ENCODE measurements at regions not wholly inside any gene's neighbourhood (a gene's known extent, or its start where the extent isn't known, plus 50 kb on each side); places are given as distances from the start of the nearest gene placed in this dataset.

DNA sequence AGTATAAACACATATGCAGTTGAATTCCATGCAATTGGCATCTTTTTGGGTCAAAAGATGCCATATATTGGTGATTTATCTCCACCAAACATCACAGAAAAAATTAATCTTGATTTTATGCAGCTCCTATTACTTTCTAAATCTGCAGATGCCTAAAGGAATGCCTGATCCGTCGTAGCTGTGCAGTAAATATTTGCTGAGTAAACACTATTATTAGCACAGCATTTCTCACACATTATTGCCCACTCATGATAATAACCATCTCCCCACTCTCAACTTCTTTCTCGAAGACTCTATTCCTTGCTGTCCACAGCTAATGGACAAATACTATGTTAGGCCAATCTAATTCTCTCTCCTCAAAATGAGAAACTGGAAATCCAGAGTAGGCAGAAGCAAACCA lies 625.2 kb downstream of the ZIC1 start:
- no peaks in the 10 kb centered on the region for H3K36me3 ChIP-seq (ENCODE audit: insufficient read depth)
- H3K27ac ChIP-seq (ENCODE audit: low read depth): no peak overlapping the region
- 58% methylated on average over 3 of the region's 3 CpGs for WGBS
- no peaks in the 10 kb centered on the region for H3K4me1 ChIP-seq (ENCODE audit: insufficient read depth)
- H3K4me3 ChIP-seq (ENCODE audit: low read depth, low read length): no peak overlapping the region
- no peak for DNase-seq (ENCODE audit: extremely low spot score)

DNA sequence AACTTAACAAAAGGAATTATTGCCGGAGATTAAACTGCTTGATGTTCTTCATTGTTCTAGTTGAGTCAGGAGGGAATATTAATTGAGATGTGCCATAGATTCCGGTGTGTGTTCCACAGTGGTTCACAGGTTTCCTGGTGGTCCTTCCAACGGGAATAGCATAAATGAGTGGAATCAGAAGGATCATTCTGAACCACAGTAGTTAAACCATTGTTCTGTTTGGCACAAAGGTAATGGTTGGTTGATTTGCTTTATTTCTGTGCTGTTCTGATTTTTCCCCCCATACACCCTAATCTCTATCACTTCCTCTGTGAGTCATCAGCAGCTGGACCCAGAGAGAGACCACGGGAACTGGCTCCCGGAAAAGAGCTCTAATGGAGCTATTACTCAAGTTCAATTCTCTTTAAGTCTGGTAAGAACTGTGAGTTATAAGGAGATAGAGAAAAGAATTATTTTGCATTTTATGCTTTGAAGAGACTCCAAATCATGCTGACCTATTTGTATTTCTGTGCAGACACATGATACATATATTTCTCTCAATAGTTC lies 627.2 kb downstream of the ZIC1 start:
- no peaks in the 10 kb centered on the region for H3K36me3 ChIP-seq (ENCODE audit: insufficient read depth)
- no peak for DNase-seq (ENCODE audit: extremely low spot score)
- H3K4me3 ChIP-seq (ENCODE audit: low read depth, low read length): no peak overlapping the region
- H3K4me1 ChIP-seq (ENCODE audit: insufficient read depth): no peaks in the 10 kb centered on the region
- no peak overlapping the region for H3K27ac ChIP-seq (ENCODE audit: low read depth)
- 60% methylated on average over 5 of the region's 5 CpGs for WGBS

DNA sequence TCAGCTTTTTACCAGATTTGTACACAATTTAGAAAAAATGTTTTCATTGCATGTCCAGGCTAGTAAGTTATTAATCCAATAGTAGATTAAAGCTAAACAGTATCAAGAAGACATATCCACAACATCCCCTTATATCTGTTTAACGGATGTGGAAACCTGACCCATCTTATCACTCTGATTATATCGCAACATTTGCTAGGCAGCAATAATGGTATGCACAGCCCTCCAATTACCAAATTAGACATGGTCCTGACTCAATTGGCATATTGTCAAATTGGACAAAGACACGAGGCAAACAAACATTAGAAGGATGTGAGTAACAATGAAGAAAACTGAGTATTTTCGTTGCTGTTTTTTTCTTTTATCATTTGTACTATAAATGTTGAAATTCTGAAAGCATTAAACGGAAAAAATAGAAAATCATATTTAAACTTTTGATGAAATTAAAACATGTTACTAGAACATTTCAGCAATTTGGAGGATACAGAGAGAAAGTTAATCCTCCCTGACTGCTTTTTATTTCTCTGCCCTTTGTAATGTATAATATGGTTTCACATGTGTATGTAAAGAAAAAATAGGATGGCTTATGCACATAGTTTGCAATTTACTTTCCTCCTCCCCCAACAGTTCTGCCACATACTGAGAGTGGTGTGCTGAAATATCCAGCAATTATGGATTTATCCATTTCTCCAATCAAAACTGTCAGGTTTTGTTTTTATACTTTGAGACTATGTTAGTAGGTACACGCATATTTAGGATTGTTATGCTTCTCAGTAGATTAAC lies 633.7 kb downstream of the ZIC1 start:
- 64% methylated on average over 6 of the region's 6 CpGs for WGBS
- no peak for DNase-seq (ENCODE audit: extremely low spot score)
- H3K36me3 ChIP-seq (ENCODE audit: insufficient read depth): no peaks in the 10 kb centered on the region
- H3K4me3 ChIP-seq (ENCODE audit: low read depth, low read length): no peak overlapping the region
- H3K4me1 ChIP-seq (ENCODE audit: insufficient read depth): no peaks in the 10 kb centered on the region
- no peak overlapping the region for H3K27ac ChIP-seq (ENCODE audit: low read depth)

DNA sequence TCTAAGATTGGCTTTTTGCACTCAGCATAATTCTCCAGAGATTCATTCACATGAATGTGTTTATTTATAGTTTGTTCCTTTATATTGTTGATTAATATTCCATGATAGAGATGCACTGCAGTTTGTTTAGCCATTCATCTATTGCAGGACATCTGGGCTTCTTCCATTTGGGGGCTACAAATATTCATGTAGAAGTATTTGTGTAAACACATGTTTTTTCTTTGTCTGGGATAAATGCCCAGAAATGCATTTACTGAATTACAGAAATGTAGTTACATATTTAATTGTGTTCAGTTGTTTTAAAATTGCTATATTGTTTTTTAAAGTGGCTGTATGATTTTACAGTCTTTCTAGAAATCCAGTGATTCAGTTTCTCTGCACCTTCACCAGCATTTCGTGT lies 635.0 kb downstream of the ZIC1 start:
- WGBS: 60% methylated on average over 1 of the region's 1 CpG
- Histone ChIP-seq H3K36me3 (ENCODE audit: insufficient read depth) (no peaks in the 10 kb centered on the region), H3K4me3 (ENCODE audit: low read depth, low read length) (no peak overlapping the region), H3K27ac (ENCODE audit: low read depth) (no peak overlapping the region), H3K4me1 (ENCODE audit: insufficient read depth) (no peaks in the 10 kb centered on the region)
- DNase-seq (ENCODE audit: extremely low spot score): no peak

DNA sequence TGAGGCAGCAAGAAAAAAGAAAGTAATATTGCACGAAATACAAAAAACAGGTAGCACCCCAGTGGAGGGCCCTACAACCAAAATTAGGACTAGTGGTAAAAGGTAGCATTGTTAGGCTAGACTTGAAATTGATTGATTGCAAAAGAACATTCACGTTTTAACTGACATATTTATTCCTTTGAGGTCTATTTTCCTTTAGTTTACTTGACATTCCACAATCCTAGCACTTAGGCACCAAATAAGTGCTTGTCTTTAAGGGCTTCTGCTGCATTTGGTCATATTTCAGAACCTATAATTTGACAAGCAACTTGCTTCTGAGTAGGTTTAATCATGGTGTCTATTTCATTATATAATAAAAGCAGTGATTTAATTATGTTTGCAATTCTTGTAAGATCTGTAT lies 642.7 kb upstream of the AGTR1 start:
- Histone ChIP-seq H3K4me3 (ENCODE audit: low read depth, low read length) (no peak overlapping the region), H3K4me1 (ENCODE audit: insufficient read depth) (no peaks in the 10 kb centered on the region), H3K27ac (ENCODE audit: low read depth) (no peak overlapping the region), H3K36me3 (ENCODE audit: insufficient read depth) (no peaks in the 10 kb centered on the region)
- DNase-seq (ENCODE audit: extremely low spot score): no peak
- WGBS: 55% methylated on average over 2 of the region's 2 CpGs

DNA sequence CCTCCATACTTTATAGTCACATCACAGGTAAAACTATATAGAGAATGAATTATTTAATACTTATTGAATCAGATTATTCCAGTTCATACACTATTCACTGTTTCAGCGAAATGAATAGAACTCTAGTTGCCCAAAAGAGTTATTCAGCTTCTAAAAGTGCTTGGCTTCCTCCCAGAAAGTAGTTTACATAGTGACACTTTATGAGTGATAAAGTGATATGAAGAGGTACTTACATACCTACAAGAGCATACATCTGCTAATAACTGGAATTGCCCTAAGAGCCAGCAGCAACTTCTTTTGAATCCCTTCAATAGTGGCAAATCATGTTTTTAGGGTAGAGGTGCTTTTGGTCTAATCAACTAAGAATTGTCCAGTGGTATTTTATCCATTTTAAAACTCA lies 635.1 kb upstream of the AGTR1 start:
- DNase-seq (ENCODE audit: extremely low spot score): no peak
- Histone ChIP-seq H3K36me3 (ENCODE audit: insufficient read depth) (no peaks in the 10 kb centered on the region), H3K4me1 (ENCODE audit: insufficient read depth) (no peaks in the 10 kb centered on the region), H3K27ac (ENCODE audit: low read depth) (no peak overlapping the region), H3K4me3 (ENCODE audit: low read depth, low read length) (no peak overlapping the region)
- 73% methylated on average over 1 of the region's 1 CpG for WGBS

DNA sequence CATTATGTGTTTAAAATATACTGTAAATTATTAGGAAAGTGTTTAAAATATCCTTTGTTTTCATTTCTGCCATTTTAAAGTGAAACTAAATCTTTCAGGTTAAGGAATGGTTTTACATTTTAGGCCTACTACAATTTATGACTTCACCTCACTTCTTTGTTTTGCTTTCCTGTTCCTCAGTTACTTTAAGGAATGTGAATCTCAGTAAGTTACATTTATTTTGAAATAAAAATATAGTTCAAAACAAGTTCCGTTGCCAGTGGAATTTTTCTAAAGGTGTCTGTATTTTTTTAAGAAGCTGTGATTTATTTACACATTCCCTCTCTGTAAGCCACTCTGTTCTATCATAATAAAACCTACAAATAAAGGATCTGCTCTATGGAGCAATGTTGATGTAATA lies 630.9 kb upstream of the AGTR1 start:
- Histone ChIP-seq H3K4me1 (ENCODE audit: insufficient read depth) (no peaks in the 10 kb centered on the region), H3K36me3 (ENCODE audit: insufficient read depth) (no peaks in the 10 kb centered on the region), H3K4me3 (ENCODE audit: low read depth, low read length) (no peak overlapping the region), H3K27ac (ENCODE audit: low read depth) (no peak overlapping the region)
- 57% methylated on average over 1 of the region's 1 CpG for WGBS
- no peak for DNase-seq (ENCODE audit: extremely low spot score)

DNA sequence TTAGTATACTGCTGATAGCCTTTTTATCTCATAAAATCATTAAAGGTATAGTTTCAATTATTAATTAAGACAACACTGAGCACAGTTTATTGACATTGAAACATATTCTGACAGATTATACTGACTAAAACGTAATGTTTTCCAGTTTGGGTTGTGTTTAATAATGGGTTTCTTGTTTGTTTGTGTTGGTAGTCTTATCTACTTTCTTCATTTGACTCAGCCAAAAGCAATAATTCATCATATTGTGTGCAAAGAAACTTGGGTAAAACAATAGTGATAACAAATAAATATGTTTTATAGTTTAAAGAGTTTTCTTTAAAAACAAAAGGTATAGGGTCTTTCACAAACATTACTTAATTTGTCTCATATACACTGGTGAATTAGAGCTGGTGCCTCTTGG lies 629.2 kb upstream of the AGTR1 start:
- 26% methylated on average over 1 of the region's 1 CpG for WGBS
- Histone ChIP-seq H3K36me3 (ENCODE audit: insufficient read depth) (no peaks in the 10 kb centered on the region), H3K4me1 (ENCODE audit: insufficient read depth) (no peaks in the 10 kb centered on the region), H3K4me3 (ENCODE audit: low read depth, low read length) (no peak overlapping the region), H3K27ac (ENCODE audit: low read depth) (no peak overlapping the region)
- DNase-seq (ENCODE audit: extremely low spot score): no peak

DNA sequence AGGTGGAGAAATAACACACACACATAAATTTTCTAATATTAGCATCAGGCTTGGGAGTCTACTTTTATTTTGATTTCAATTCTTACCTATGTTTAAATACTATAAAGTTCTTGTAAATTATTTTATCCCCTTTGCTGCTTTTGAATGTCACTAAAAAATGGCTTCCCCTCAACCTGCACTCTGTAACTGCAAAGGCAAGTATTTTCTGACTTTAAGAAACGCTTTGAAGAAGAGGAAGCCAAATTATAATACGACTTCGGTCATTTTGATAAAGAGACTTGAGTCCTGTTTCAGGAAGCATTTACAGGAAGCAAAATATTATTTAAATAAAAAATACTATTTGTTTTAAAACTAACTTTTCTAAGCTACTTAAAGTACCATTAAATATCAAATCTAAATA lies 627.7 kb upstream of the AGTR1 start:
- 73% methylated on average over 3 of the region's 3 CpGs for WGBS
- no peaks in the 10 kb centered on the region for H3K4me1 ChIP-seq (ENCODE audit: insufficient read depth)
- DNase-seq (ENCODE audit: extremely low spot score): no peak
- H3K4me3 ChIP-seq (ENCODE audit: low read depth, low read length): no peak overlapping the region
- H3K27ac ChIP-seq (ENCODE audit: low read depth): no peak overlapping the region
- no peaks in the 10 kb centered on the region for H3K36me3 ChIP-seq (ENCODE audit: insufficient read depth)

DNA sequence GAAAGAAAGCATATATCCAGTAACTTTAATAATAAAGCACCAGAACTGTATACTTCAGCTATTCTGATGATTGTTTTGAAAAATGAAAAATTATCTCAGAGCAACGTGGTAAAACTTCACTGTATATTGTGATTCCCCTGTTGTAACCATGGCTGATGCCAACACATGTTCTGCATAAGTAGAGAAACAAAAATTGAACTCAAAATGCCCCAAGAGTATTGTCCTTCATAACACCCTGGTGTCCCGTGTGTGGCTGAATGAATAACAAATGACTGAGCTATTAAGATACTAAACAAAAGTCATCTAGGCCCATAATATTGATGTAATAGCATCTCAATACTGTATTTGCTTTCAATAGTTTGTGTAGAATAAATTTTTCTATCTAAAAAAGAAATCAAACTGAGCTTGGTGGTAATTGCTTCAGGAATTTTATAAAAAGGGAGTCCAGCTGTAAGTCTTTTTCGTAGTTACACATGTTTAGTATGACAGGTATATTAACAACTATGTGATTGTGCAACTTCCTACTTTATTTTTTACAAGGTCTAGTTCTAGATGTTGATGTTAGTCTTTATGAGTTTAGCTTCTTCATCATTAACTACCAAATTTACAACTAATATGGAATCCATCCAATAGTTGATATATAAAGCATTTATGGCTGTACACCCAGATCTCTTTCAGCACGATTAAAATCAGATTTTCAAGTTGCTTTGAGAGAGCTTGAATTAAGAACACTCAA lies 623.8 kb upstream of the AGTR1 start:
- Histone ChIP-seq H3K27ac (ENCODE audit: low read depth) (no peak overlapping the region), H3K36me3 (ENCODE audit: insufficient read depth) (no peaks in the 10 kb centered on the region), H3K4me1 (ENCODE audit: insufficient read depth) (no peaks in the 10 kb centered on the region), H3K4me3 (ENCODE audit: low read depth, low read length) (no peak overlapping the region)
- 54% methylated on average over 4 of the region's 4 CpGs for WGBS
- DNase-seq (ENCODE audit: extremely low spot score): no peak

DNA sequence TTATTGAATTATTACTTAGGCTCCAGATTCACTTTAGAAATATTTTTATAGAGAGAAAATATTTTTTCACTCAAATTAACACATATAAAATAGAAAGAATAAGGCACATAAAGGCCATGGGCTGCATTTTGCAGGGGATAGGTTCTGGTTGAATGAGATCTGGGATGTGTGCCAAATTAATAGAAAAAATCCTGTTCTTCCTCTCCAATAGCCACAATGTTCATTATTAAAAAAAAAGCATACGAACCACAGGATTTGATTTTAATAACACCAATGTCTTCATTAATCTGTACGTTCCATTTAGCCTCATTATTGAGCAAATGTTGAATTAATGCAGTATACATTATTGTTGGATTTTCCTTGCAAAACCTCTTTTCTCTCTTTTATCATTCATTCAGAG lies 622.8 kb upstream of the AGTR1 start:
- WGBS: 82% methylated on average over 2 of the region's 2 CpGs
- no peak overlapping the region for H3K4me3 ChIP-seq (ENCODE audit: low read depth, low read length)
- no peaks in the 10 kb centered on the region for H3K4me1 ChIP-seq (ENCODE audit: insufficient read depth)
- H3K27ac ChIP-seq (ENCODE audit: low read depth): no peak overlapping the region
- H3K36me3 ChIP-seq (ENCODE audit: insufficient read depth): no peaks in the 10 kb centered on the region
- no peak for DNase-seq (ENCODE audit: extremely low spot score)

DNA sequence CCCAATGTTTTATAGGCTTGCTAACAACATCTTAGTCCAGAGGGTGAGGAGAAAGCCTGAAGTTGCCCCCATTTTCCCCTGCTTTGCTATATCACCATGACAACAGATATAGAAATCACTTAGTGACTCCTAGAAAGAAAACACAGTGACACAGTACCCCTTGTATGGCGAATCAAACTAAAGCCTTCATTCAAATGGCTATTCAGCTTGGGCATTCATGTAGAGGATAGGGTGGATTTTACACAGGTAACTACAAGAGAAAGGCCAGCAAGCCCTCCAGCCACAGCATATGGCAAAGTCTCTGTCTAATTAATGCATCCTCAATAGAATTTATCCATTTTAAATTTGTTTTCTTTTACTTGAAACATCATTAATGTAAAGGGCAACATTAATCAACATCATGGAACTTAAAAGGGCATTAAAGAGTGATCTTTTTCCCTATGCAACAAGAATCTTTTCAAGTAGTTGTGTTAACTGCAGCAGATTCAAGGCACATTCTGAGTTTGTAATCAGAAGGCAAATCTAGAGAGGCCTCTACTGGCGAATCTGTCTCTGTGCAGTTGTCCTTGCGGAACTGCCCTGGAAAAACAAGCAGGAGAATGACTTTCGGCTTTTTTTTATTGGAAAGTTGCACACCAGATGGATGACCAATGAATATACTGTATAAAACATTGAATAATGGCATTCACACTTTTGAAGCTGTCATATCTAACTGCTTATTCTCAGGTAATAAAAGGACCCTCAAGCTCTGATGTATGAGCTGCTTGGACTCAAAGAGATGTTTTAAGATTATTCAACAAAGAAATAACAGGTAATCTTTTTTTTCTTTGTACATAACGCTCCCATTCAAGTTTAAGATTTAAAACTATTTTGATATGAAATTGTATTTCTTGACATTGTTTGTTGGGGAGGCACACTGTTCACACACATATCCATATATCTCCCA lies 621.7 kb upstream of the AGTR1 start:
- Histone ChIP-seq H3K36me3 (ENCODE audit: insufficient read depth) (no peaks in the 10 kb centered on the region), H3K27ac (ENCODE audit: low read depth) (no peak overlapping the region), H3K4me3 (ENCODE audit: low read depth, low read length) (no peak overlapping the region), H3K4me1 (ENCODE audit: insufficient read depth) (no peaks in the 10 kb centered on the region)
- 43% methylated on average over 5 of the region's 5 CpGs for WGBS
- DNase-seq (ENCODE audit: extremely low spot score): no peak

DNA sequence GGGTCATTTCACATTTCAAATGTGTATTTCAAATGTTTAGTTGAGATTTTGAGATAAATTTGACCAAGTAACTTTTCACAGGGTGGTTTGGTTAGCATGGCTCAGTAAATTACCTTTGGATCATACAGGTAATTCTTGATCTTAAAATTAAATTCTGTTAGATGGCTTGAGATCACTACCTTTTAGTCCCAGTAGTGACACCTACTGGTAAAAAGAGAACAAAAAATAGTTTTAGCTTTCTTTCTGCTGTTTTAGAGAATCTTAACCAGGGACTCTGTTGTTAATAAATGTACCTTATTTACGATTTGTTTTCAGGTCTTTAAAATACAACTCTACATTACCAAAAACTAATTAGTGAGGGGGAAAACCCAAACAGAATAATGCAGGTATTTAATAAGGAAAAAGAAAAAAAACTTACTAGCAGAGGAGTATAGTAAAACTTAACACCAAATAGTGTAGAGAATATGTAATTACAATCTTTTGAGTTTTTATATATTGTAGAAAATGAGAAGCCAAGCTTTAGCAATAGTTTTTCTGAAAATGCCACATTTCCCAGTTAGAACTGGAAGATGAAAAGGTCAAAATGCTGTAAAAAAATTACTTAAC lies 620.3 kb upstream of the AGTR1 start:
- 12% methylated on average over 1 of the region's 1 CpG for WGBS
- no peak for DNase-seq (ENCODE audit: extremely low spot score)
- Histone ChIP-seq H3K27ac (ENCODE audit: low read depth) (no peak overlapping the region), H3K4me3 (ENCODE audit: low read depth, low read length) (no peak overlapping the region), H3K4me1 (ENCODE audit: insufficient read depth) (no peaks in the 10 kb centered on the region), H3K36me3 (ENCODE audit: insufficient read depth) (no peaks in the 10 kb centered on the region)
